HepG2 (cell line): ENCODE measurements at regions not wholly inside any gene's neighbourhood (a gene's known extent, or its start where the extent isn't known, plus 50 kb on each side); places are given as distances from the start of the nearest gene placed in this dataset.

ENCODE experiments used
- ATAC-seq: fragments of 200-7000 bp; cut with Tn5 transposase; 3 replicates; pipeline ENCODE4 v1.9.1; 2020; ENCODE audit warnings: mild to moderate bottlenecking, moderate library complexity
- BruUV-seq: library from RNA; stranded (reverse); fragments of 400-500 nt; replicated peaks from 2 replicates; lab custom pipeline; 2021; lab: Mats Ljungman, UMichigan
- CTCF ChIA-PET: fragments of 300-600 bp; formaldehyde crosslinking; extraction: SDS; loops from one replicate; lab custom pipeline; 2021; ENCODE audit warnings: low total read pairs, inconsistent platforms, low intra/inter-chr PET ratio; lab: Yijun Ruan, JAX
- POLR2A ChIA-PET: fragments of 350-600 bp; sonication (Branson Sonifier 250); formaldehyde crosslinking; loops from one replicate; lab custom pipeline; 2020; ENCODE audit warnings: antibody characterized with exemption, inconsistent platforms; lab: Yijun Ruan, JAX
- DNase-seq: peaks from one replicate; pipeline ENCODE4 v3.0.0-alpha.2; 2015; ENCODE audit warnings: low spot score
- FAIRE-seq: peaks from 3 replicates; lab custom pipeline; 2011; peaks lifted over from hg19 to GRCh38; lab: Jason Lieb, UNC
- H2AFZ ChIP-seq: one replicate; pipeline ENCODE4 v1.6.1; 2011; ENCODE audit warnings: low read length, inconsistent platforms
- H3K27ac ChIP-seq: fragments of 300-600 bp; 3 replicates; pipeline ENCODE4 v1.8.0; 2011; ENCODE audit warnings: mixed run types, mild to moderate bottlenecking, mixed read lengths, low read length, inconsistent platforms; ENCODE audit not compliant: insufficient read depth; ENCODE audit errors: extremely low read length
- H3K27me3 ChIP-seq, 2 experiments: fragments of 200-600 bp in 1 of 2; 2 replicates in 1 of 2; 3 replicates in 1 of 2; pipeline versions ENCODE4 v1.6.0 to v1.8.0; 2011; ENCODE audit warnings: low read length in 2 of 2, mild to moderate bottlenecking in 2 of 2, moderate library complexity in 2 of 2, inconsistent platforms in 1 of 2; ENCODE audit not compliant: insufficient read depth in 2 of 2, control insufficient read depth in 1 of 2
- H3K36me3 ChIP-seq, 2 experiments: fragments of 200-600 bp in 1 of 2; replicated peaks in 1 of 2; 2 replicates in 1 of 2; 3 replicates in 1 of 2; pipeline versions ENCODE4 v1.5.1 to v1.8.0; 2011; ENCODE audit warnings: low read length in 2 of 2, inconsistent platforms in 1 of 2; ENCODE audit not compliant: insufficient read depth in 2 of 2, control insufficient read depth in 1 of 2
- H3K4me1 ChIP-seq: 2 replicates; pipeline ENCODE4 v1.5.1; 2012; ENCODE audit warnings: low read length, inconsistent platforms; ENCODE audit not compliant: insufficient read depth
- H3K4me2 ChIP-seq: 2 replicates; pipeline ENCODE4 v1.6.0; 2011; ENCODE audit warnings: low read depth, low read length, inconsistent platforms
- H3K4me3 ChIP-seq, 3 experiments: fragments of 200-600 bp in 1 of 3; sonication (generic), shearing (Covaris generic) in 1 of 3; replicated peaks in 1 of 3; 2 replicates each; pipeline ENCODE4 v1.5.1; 2011 to 2016; ENCODE audit warnings: low read length in 3 of 3, inconsistent platforms in 2 of 3, low read depth in 2 of 3, mild to moderate bottlenecking in 2 of 3, control low read depth in 1 of 3, mixed read lengths in 1 of 3; ENCODE audit not compliant: insufficient read depth in 1 of 3
- H3K79me2 ChIP-seq: one replicate; pipeline ENCODE4 v1.6.1; 2011; ENCODE audit warnings: low read length, inconsistent platforms; ENCODE audit not compliant: insufficient read depth
- H3K9ac ChIP-seq: 2 replicates; pipeline ENCODE4 v1.6.0; 2011; ENCODE audit warnings: mild to moderate bottlenecking, low read depth, low read length, inconsistent platforms; ENCODE audit not compliant: insufficient read depth
- H3K9me3 ChIP-seq: 2 replicates; pipeline ENCODE4 v1.5.1; 2012; ENCODE audit warnings: mild to moderate bottlenecking, low read length
- H4K20me1 ChIP-seq: 2 replicates; pipeline ENCODE4 v1.6.0; 2011; ENCODE audit warnings: inconsistent platforms, mild to moderate bottlenecking, low read length, moderate library complexity; ENCODE audit not compliant: insufficient read depth
- DNMT1 ChIP-seq: sonication (generic); formaldehyde crosslinking; IDR thresholded peaks from 2 replicates; pipeline ENCODE4 v1.5.1; 2020; ENCODE audit warnings: mild to moderate bottlenecking, missing genetic modification reagents
- EHMT2 ChIP-seq: fragments of 200-600 bp; sonication (generic); IDR thresholded peaks from 2 replicates; pipeline ENCODE4 v1.7.0; 2017; ENCODE audit warnings: antibody characterized with exemption, low read depth, low read length, borderline replicate concordance
- GATAD2A ChIP-seq: IDR thresholded peaks from 2 replicates; pipeline ENCODE4 v1.6.1; 2016
- KLF16 ChIP-seq, 2 experiments: sonication (generic) in 1 of 2; formaldehyde crosslinking in 1 of 2; IDR thresholded peaks; 2 replicates each; pipeline versions ENCODE4 v1.6.1 to v1.8.0; 2016 to 2023; ENCODE audit warnings: missing genetic modification reagents in 2 of 2, missing compliant biosample characterization in 1 of 2
- RFX1 ChIP-seq: fragments of 450-650 bp; IDR thresholded peaks from 2 replicates; pipeline ENCODE4 v1.6.1; 2017
- TGIF2 ChIP-seq: IDR thresholded peaks from 2 replicates; pipeline ENCODE4 v1.6.1; 2016; ENCODE audit warnings: control low read depth, missing compliant biosample characterization
- THYN1 ChIP-seq: sonication (generic); formaldehyde crosslinking; IDR thresholded peaks from 2 replicates; pipeline ENCODE4 v1.8.1; 2023; ENCODE audit warnings: low read depth, mild to moderate bottlenecking, moderate library complexity, missing genetic modification reagents, borderline replicate concordance
- ZC3H4 ChIP-seq: sonication (generic); formaldehyde crosslinking; IDR thresholded peaks from 2 replicates; pipeline ENCODE4 v1.4.0; 2020; ENCODE audit warnings: missing genetic modification reagents, borderline replicate concordance
- ZNF530 ChIP-seq: sonication (generic); formaldehyde crosslinking; IDR thresholded peaks from 2 replicates; pipeline ENCODE4 v1.5.0; 2020; ENCODE audit warnings: low read depth, mild to moderate bottlenecking, missing genetic modification reagents
- ZNF644 ChIP-seq: IDR thresholded peaks from 2 replicates; pipeline ENCODE4 v1.6.1; 2016; ENCODE audit warnings: low read depth
- WGBS: methylation state at CpG from one replicate; pipeline ENCODE4 v1.1.6; 2017; ENCODE audit warnings: low lambda C conversion rate; 5-methylcytosine and 5-hydroxymethylcytosine counted together
- in situ Hi-C: cut with HindIII; loops from 2 replicates; pipeline ENCODE4 v1.10.0; 2017; ENCODE audit warnings: low pct_unique_long_range_greater_than_20kb; ENCODE audit not compliant: extremely low pct_ligation_motif_present
- intact Hi-C: fragments of 100-400 bp; cut with micrococcal nuclease; formaldehyde crosslinking; loops from one replicate; pipeline ENCODE4 v1.10.0; 2022; ENCODE audit not compliant: unreplicated experiment
- TF ChIP-seq, protein P1 (sequence below): sonication (generic); formaldehyde crosslinking; IDR thresholded peaks from 2 replicates; pipeline ENCODE4 v1.5.1; 2020; ENCODE audit warnings: mild to moderate bottlenecking, missing genetic modification reagents, borderline replicate concordance
- TF ChIP-seq, protein P2 (sequence below): sonication (generic); formaldehyde crosslinking; IDR thresholded peaks from 2 replicates; pipeline ENCODE4 v1.4.0; 2020; ENCODE audit warnings: missing genetic modification reagents
- TF ChIP-seq, protein P3 (sequence below): sonication (generic); formaldehyde crosslinking; IDR thresholded peaks from 2 replicates; pipeline ENCODE4 v1.5.0; 2020; ENCODE audit warnings: mild to moderate bottlenecking, missing genetic modification reagents, borderline replicate concordance

DNA sequence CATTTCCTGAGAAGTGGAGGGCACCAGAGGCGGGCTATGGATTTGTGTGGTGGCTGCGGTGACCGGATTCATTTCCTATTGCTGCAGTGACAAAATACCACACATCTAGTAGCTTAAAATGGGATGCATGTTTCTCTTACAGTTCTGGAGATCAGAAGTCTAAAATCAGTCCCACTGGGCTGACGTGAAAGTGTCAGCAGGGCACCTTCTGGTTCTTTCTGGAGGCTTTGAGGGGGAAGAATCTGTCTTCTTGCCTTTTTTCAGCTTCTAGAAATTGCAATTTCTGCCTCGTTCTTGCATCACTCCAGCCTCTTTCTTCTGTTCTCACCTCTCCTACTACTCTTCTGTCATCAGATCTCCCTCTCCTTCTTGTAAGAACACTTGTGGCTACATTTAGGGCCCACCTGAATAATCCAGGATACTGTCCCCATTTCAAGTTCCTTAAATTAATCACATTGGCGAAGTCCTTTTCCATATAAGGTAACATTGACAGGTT, 111.2 kb downstream of the MARCHF4 start:
- H3K4me3 ChIP-seq, result no peak overlapping the region
- in situ Hi-C loops, result no loop called here
- H3K27me3 ChIP-seq, result peaks cover 4 to 65% of the 10 kb centered on the region in 2 experiments
- 32% methylated on average over 6 of the region's 6 CpGs for WGBS
- no peak for ATAC-seq
- no peaks in the 10 kb centered on the region for H4K20me1 ChIP-seq
- H3K27ac ChIP-seq, result no peak overlapping the region
- no peaks in the 10 kb centered on the region for H3K9me3 ChIP-seq
- H3K79me2 ChIP-seq, result no peaks in the 10 kb centered on the region
- ChIA-PET CTCF (no interaction called here), POLR2A (no interaction called here)
- FAIRE-seq, result no peak
- intact Hi-C loops, result no loop called here
- H3K36me3 ChIP-seq, result no peaks in the 10 kb centered on the region
- no peaks in the 10 kb centered on the region for H3K4me1 ChIP-seq
- no peak overlapping the region for H3K9ac ChIP-seq
- no peak overlapping the region for H3K4me2 ChIP-seq
- H2AFZ ChIP-seq, result no peak overlapping the region
- DNase-seq, result no peak
- no TSS peak for BruUV-seq
- TF ChIP-seq GATAD2A (CRISPR knock-in tag) (no peak), KLF16 (CRISPR knock-in tag; IDR thresholded peaks at IDR 0.05) (no peak), RFX1 (no peak), ZC3H4 (no peak), ZNF644 (no peak), DNMT1 (CRISPR knock-in tag) (no peak), ZNF530 (no peak), EHMT2 (no peak), TGIF2 (CRISPR knock-in tag) (no peak), THYN1 (CRISPR knock-in tag) (no peak)
- TF ChIP-seq, protein P1, sequence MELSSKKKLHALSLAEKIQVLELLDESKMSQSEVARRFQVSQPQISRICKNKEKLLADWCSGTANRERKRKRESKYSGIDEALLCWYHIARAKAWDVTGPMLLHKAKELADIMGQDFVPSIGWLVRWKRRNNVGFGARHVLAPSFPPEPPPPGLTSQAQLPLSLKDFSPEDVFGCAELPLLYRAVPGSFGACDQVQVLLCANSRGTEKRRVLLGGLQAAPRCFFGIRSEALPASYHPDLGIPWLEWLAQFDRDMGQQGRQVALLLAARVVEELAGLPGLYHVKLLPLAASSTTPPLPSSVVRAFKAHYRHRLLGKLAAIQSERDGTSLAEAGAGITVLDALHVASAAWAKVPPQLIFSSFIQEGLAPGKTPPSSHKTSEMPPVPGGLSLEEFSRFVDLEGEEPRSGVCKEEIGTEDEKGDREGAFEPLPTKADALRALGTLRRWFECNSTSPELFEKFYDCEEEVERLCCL (CRISPR knock-in tag), result no peak
- TF ChIP-seq, protein P2, sequence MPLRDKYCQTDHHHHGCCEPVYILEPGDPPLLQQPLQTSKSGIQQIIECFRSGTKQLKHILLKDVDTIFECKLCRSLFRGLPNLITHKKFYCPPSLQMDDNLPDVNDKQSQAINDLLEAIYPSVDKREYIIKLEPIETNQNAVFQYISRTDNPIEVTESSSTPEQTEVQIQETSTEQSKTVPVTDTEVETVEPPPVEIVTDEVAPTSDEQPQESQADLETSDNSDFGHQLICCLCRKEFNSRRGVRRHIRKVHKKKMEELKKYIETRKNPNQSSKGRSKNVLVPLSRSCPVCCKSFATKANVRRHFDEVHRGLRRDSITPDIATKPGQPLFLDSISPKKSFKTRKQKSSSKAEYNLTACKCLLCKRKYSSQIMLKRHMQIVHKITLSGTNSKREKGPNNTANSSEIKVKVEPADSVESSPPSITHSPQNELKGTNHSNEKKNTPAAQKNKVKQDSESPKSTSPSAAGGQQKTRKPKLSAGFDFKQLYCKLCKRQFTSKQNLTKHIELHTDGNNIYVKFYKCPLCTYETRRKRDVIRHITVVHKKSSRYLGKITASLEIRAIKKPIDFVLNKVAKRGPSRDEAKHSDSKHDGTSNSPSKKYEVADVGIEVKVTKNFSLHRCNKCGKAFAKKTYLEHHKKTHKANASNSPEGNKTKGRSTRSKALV (CRISPR knock-in tag), result no peak
- TF ChIP-seq, protein P3, sequence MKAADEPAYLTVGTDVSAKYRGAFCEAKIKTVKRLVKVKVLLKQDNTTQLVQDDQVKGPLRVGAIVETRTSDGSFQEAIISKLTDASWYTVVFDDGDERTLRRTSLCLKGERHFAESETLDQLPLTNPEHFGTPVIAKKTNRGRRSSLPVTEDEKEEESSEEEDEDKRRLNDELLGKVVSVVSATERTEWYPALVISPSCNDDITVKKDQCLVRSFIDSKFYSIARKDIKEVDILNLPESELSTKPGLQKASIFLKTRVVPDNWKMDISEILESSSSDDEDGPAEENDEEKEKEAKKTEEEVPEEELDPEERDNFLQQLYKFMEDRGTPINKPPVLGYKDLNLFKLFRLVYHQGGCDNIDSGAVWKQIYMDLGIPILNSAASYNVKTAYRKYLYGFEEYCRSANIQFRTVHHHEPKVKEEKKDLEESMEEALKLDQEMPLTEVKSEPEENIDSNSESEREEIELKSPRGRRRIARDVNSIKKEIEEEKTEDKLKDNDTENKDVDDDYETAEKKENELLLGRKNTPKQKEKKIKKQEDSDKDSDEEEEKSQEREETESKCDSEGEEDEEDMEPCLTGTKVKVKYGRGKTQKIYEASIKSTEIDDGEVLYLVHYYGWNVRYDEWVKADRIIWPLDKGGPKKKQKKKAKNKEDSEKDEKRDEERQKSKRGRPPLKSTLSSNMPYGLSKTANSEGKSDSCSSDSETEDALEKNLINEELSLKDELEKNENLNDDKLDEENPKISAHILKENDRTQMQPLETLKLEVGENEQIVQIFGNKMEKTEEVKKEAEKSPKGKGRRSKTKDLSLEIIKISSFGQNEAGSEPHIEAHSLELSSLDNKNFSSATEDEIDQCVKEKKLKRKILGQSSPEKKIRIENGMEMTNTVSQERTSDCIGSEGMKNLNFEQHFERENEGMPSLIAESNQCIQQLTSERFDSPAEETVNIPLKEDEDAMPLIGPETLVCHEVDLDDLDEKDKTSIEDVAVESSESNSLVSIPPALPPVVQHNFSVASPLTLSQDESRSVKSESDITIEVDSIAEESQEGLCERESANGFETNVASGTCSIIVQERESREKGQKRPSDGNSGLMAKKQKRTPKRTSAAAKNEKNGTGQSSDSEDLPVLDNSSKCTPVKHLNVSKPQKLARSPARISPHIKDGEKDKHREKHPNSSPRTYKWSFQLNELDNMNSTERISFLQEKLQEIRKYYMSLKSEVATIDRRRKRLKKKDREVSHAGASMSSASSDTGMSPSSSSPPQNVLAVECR (CRISPR knock-in tag), result no peak
